GM12865 (cell line): ENCODE measurements at regions not wholly inside any gene's neighbourhood (a gene's known extent, or its start where the extent isn't known, plus 50 kb on each side); places are given as distances from the start of the nearest gene placed in this dataset.
"Not testable (repeated sequence)": the region's sequence is repeated elsewhere in the genome, so short reads cannot be mapped to it uniquely, and the experiment has no call there.

Experiments used
- DNase-seq: peaks from one replicate; pipeline ENCODE4 v3.0.0; 2010; ENCODE audit warnings: low read depth
- H3K4me3 ChIP-seq: 2 replicates; pipeline ENCODE4 v1.5.1; 2011; ENCODE audit warnings: mild to moderate bottlenecking, low read depth, low read length, control low read depth
- CTCF ChIP-seq: IDR thresholded peaks from 2 replicates; pipeline ENCODE4 v1.5.1; 2011; ENCODE audit warnings: low read length, control low read depth, low read depth, inconsistent platforms; ENCODE audit not compliant: insufficient read depth; ENCODE audit errors: missing control alignments

- DNase-seq: no peak
- no peak overlapping the region for H3K4me3 ChIP-seq
- TF ChIP-seq CTCF: no peak
Measured at GRCh38 chr5:97980291-97980690, 793.2 kb upstream of the RGMB start.

- no peak overlapping the region for H3K4me3 ChIP-seq
- no peak for TF ChIP-seq CTCF
- no peak for DNase-seq
Measured at GRCh38 chr5:97986069-97986468, 787.4 kb upstream of the RGMB start.

- TF ChIP-seq CTCF: no peak
- no peak overlapping the region for H3K4me3 ChIP-seq
- DNase-seq: no peak
Measured at GRCh38 chr5:97991236-97991635, 782.2 kb upstream of the RGMB start.

GRCh38 chr5:97998941-97999340 lies 774.5 kb upstream of the RGMB start:
- no peak for TF ChIP-seq CTCF
- H3K4me3 ChIP-seq: no peak overlapping the region
- DNase-seq: no peak

GRCh38 chr5:98004463-98004862 lies 769.0 kb upstream of the RGMB start:
- no peak for DNase-seq
- H3K4me3 ChIP-seq: no peak overlapping the region
- no peak for TF ChIP-seq CTCF

GRCh38 chr5:98016771-98017170 lies 756.7 kb upstream of the RGMB start:
- no peak for TF ChIP-seq CTCF
- H3K4me3 ChIP-seq: no peak overlapping the region
- no peak for DNase-seq

GRCh38 chr5:98030273-98030672 lies 743.2 kb upstream of the RGMB start:
- not testable (repeated sequence) for H3K4me3 ChIP-seq, DNase-seq
- TF ChIP-seq CTCF: peak; percentile 18

GRCh38 chr5:98031036-98031435 lies 742.4 kb upstream of the RGMB start:
- not testable (repeated sequence) for DNase-seq

More at GRCh38 chr5:98031036-98031435, 742.4 kb upstream of the RGMB start:
- not testable (repeated sequence) for H3K4me3 ChIP-seq
